Liver (tissue), 8 donors: ENCODE measurements at regions not wholly inside any gene's neighbourhood (a gene's known extent, or its start where the extent isn't known, plus 50 kb on each side); places are given as distances from the start of the nearest gene placed in this dataset.

ENCODE experiments used
- DNase-seq: peaks from one replicate; pipeline ENCODE4 v3.0.0-alpha.2; 2017; ENCODE audit warnings: low spot score
- H3K27ac ChIP-seq, 2 donors: one replicate each; pipeline ENCODE4 v1.7.0; 2013; ENCODE audit warnings: inconsistent platforms in 2 of 2, low read length in 2 of 2, control low read depth in 1 of 2, low read depth in 1 of 2, mild to moderate bottlenecking in 1 of 2
- H3K27me3 ChIP-seq, 4 donors: one replicate each; pipeline versions ENCODE4 v1.6.1 to v1.7.0; 2013; ENCODE audit warnings: low read length in 3 of 4, inconsistent platforms in 1 of 4, mild to moderate bottlenecking in 1 of 4, moderate library complexity in 1 of 4; ENCODE audit not compliant: control insufficient read depth in 4 of 4, insufficient read depth in 4 of 4
- H3K36me3 ChIP-seq, 4 donors: one replicate each; pipeline versions ENCODE4 v1.6.1 to v1.7.0; 2013; ENCODE audit warnings: low read length in 3 of 4, mild to moderate bottlenecking in 3 of 4, low read depth in 1 of 4, moderate library complexity in 1 of 4; ENCODE audit not compliant: control insufficient read depth in 4 of 4, insufficient read depth in 3 of 4
- H3K4me1 ChIP-seq, 4 donors: one replicate each; pipeline versions ENCODE4 v1.6.1 to v1.7.0; 2013; ENCODE audit warnings: low read length in 3 of 4, mild to moderate bottlenecking in 3 of 4, moderate library complexity in 1 of 4; ENCODE audit not compliant: control insufficient read depth in 4 of 4, insufficient read depth in 4 of 4
- H3K4me3 ChIP-seq, 3 donors: one replicate each; pipeline versions ENCODE4 v1.6.1 to v1.7.0; 2013; ENCODE audit warnings: low read length in 3 of 3, control low read depth in 1 of 3, low read depth in 1 of 3, mild to moderate bottlenecking in 1 of 3
- H3K9ac ChIP-seq, 2 donors: one replicate each; pipeline ENCODE4 v1.7.0; 2013; ENCODE audit warnings: low read length in 2 of 2, mild to moderate bottlenecking in 2 of 2, moderate library complexity in 2 of 2, control low read depth in 1 of 2, low read depth in 1 of 2
- H3K9me3 ChIP-seq, 4 donors: one replicate each; pipeline versions ENCODE4 v1.6.1 to v1.7.0; 2013; ENCODE audit warnings: low read length in 3 of 4; ENCODE audit not compliant: control insufficient read depth in 4 of 4
- ATF3 ChIP-seq: IDR thresholded peaks from 2 replicates; pipeline ENCODE4 v1.6.1; 2016; ENCODE audit warnings: antibody characterized with exemption
- CTCF ChIP-seq: fragments of 150-350 bp; IDR thresholded peaks from 2 replicates; pipeline ENCODE4 v1.5.1; 2017; ENCODE audit warnings: improper control_type of control experiment, low read depth, low read length; ENCODE audit not compliant: missing input control
- EGR1 ChIP-seq, 2 donors: IDR thresholded peaks; 2 replicates each; pipeline ENCODE4 v1.6.1; 2016 to 2018; ENCODE audit warnings: antibody characterized with exemption in 2 of 2, low read depth in 2 of 2
- FOXA2 ChIP-seq: IDR thresholded peaks from 2 replicates; pipeline ENCODE4 v1.6.1; 2016; ENCODE audit warnings: antibody characterized with exemption
- HNF4G ChIP-seq: IDR thresholded peaks from 2 replicates; pipeline ENCODE4 v1.6.1; 2016; ENCODE audit warnings: antibody characterized with exemption
- JUND ChIP-seq, 2 donors: IDR thresholded peaks; 2 replicates each; pipeline ENCODE4 v1.6.1; 2016; ENCODE audit warnings: antibody characterized with exemption in 2 of 2
- NR2F2 ChIP-seq: IDR thresholded peaks from 2 replicates; pipeline ENCODE4 v1.6.1; 2016; ENCODE audit warnings: antibody characterized with exemption
- REST ChIP-seq: IDR thresholded peaks from 2 replicates; pipeline ENCODE4 v1.6.1; 2016; ENCODE audit warnings: antibody characterized with exemption, mild to moderate bottlenecking
- RXRA ChIP-seq, 2 donors: IDR thresholded peaks; 2 replicates each; pipeline ENCODE4 v1.6.1; 2017 to 2018; ENCODE audit warnings: antibody characterized with exemption in 2 of 2, mild to moderate bottlenecking in 1 of 2
- ZBTB33 ChIP-seq: IDR thresholded peaks from 2 replicates; pipeline ENCODE4 v1.6.1; 2016; ENCODE audit warnings: antibody characterized with exemption
- WGBS: extraction: QIAGEN DNeasy Blood & Tissue Kit; methylation state at CpG from one replicate; pipeline ENCODE4 v1.1.7; 2013; 5-methylcytosine and 5-hydroxymethylcytosine counted together
- donor health status: healthy.
- donor health status: healthy.
- donor health status: healthy.
- donor health status: healthy.
- donor health status: healthy.

- TF ChIP-seq REST (no peak), JUND (IDR thresholded peaks at IDR 0.05) (no peak)
Measured at GRCh38 chr4:59409647-59410046, 1790.5 kb upstream of the ADGRL3 start (continued).

GRCh38 chr4:59412739-59413138 is 1787.4 kb upstream of the ADGRL3 start:
- Histone ChIP-seq H3K9ac (no peak overlapping the region), H3K4me1 (no peaks in the 10 kb centered on the region), H3K9me3 (no peaks in the 10 kb centered on the region), H3K27ac (no peak overlapping the region), H3K27me3 (no peaks in the 10 kb centered on the region), H3K36me3 (no peaks in the 10 kb centered on the region), H3K4me3 (no peak overlapping the region)
- no peak for DNase-seq
- TF ChIP-seq HNF4G (no peak), ATF3 (no peak), CTCF (no peak), FOXA2 (no peak)
- WGBS: 50% methylated on average over 5 of the region's 5 CpGs

- no peak overlapping the region for H3K9ac ChIP-seq
- no peak overlapping the region for H3K27ac ChIP-seq
- H3K9me3 ChIP-seq: peaks cover 0 to 2% (median 0%) of the 10 kb centered on the region in 4 donors
- peaks cover 0 to 2% (median 0%) of the 10 kb centered on the region in 4 donors for H3K4me1 ChIP-seq
- TF ChIP-seq ZBTB33 (no peak), HNF4G (no peak), RXRA (IDR thresholded peaks at IDR 0.05) (no peak), ATF3 (no peak), NR2F2 (no peak), JUND (IDR thresholded peaks at IDR 0.05) (no peak), REST (no peak), EGR1 (IDR thresholded peaks at IDR 0.05; ENCODE audit: low read depth in 2 of 2) (no peak), FOXA2 (no peak)
- H3K27me3 ChIP-seq: no peaks in the 10 kb centered on the region
- no peak overlapping the region for H3K4me3 ChIP-seq
- no peaks in the 10 kb centered on the region for H3K36me3 ChIP-seq
- no peak for DNase-seq
Measured at GRCh38 chr4:59455751-59456150, 1744.4 kb upstream of the ADGRL3 start.
